ENCODE measurements at regions not wholly inside any gene's neighbourhood (a gene's known extent, or its start where the extent isn't known, plus 50 kb on each side); places are given as distances from the start of the nearest gene placed in this dataset.

GRCh38 chr7:10015687-10016086 lies 958.0 kb upstream of the PHF14 start:
- Histone ChIP-seq H3K4me3 (no peak overlapping the region), H3K9me3 (no peaks in the 10 kb centered on the region), H3K27me3 (no peaks in the 10 kb centered on the region), H3K27ac (no peak overlapping the region), H3K36me3 (no peaks in the 10 kb centered on the region), H3K4me1 (no peaks in the 10 kb centered on the region)
- intact Hi-C loops (cut with DNase I): no loop called here
- TF ChIP-seq CTCF (IDR thresholded peaks at IDR 0.05) (no peak), POLR2A (IDR thresholded peaks at IDR 0.05) (no peak), POLR2AphosphoS5 (IDR thresholded peaks at IDR 0.05; ENCODE audit: insufficient read depth in 1 of 2, low read depth in 1 of 2) (no peak)
- no peak for DNase-seq (ENCODE audit: extremely low spot score in 2 of 2)

GRCh38 chr7:10022480-10022879 lies 951.2 kb upstream of the PHF14 start:
- intact Hi-C loops (cut with DNase I): no loop called here
- no peak for TF ChIP-seq POLR2AphosphoS5 (IDR thresholded peaks at IDR 0.05; ENCODE audit: insufficient read depth in 1 of 2, low read depth in 1 of 2)
- TF ChIP-seq POLR2A (IDR thresholded peaks at IDR 0.05): no peak
- TF ChIP-seq CTCF (IDR thresholded peaks at IDR 0.05): no peak
- H3K27ac ChIP-seq: no peak overlapping the region
- no peaks in the 10 kb centered on the region for H3K9me3 ChIP-seq
- DNase-seq (ENCODE audit: extremely low spot score in 2 of 2): no peak
- H3K4me3 ChIP-seq: no peak overlapping the region
- no peaks in the 10 kb centered on the region for H3K27me3 ChIP-seq
- H3K36me3 ChIP-seq: no peaks in the 10 kb centered on the region
- no peaks in the 10 kb centered on the region for H3K4me1 ChIP-seq

GRCh38 chr7:10022957-10023356 lies 950.7 kb upstream of the PHF14 start:
- TF ChIP-seq CTCF (IDR thresholded peaks at IDR 0.05): no peak
- no peak for TF ChIP-seq POLR2AphosphoS5 (IDR thresholded peaks at IDR 0.05; ENCODE audit: insufficient read depth in 1 of 2, low read depth in 1 of 2)
- TF ChIP-seq POLR2A (IDR thresholded peaks at IDR 0.05): no peak
- H3K9me3 ChIP-seq: no peaks in the 10 kb centered on the region
- H3K27me3 ChIP-seq: no peaks in the 10 kb centered on the region
- DNase-seq (ENCODE audit: extremely low spot score in 2 of 2): no peak
- intact Hi-C loops (cut with DNase I): no loop called here
- H3K36me3 ChIP-seq: no peaks in the 10 kb centered on the region
- H3K4me1 ChIP-seq: no peaks in the 10 kb centered on the region
- H3K4me3 ChIP-seq: no peak overlapping the region
- no peak overlapping the region for H3K27ac ChIP-seq

GRCh38 chr7:10034843-10035556 lies 938.7 kb upstream of the PHF14 start:
- Histone ChIP-seq H3K27me3 (no peaks in the 10 kb centered on the region), H3K4me1 (no peaks in the 10 kb centered on the region), H3K9me3 (no peaks in the 10 kb centered on the region), H3K4me3 (no peak overlapping the region), H3K27ac (no peak overlapping the region), H3K36me3 (no peaks in the 10 kb centered on the region)
- TF ChIP-seq CTCF (IDR thresholded peaks at IDR 0.05) (no peak), POLR2A (IDR thresholded peaks at IDR 0.05) (no peak), POLR2AphosphoS5 (IDR thresholded peaks at IDR 0.05; ENCODE audit: insufficient read depth in 1 of 2, low read depth in 1 of 2) (no peak)
- no peak for DNase-seq (ENCODE audit: extremely low spot score in 2 of 2)
- intact Hi-C loops (cut with DNase I): no loop called here

- no peaks in the 10 kb centered on the region for H3K9me3 ChIP-seq
- H3K4me1 ChIP-seq: no peaks in the 10 kb centered on the region
- H3K4me3 ChIP-seq: no peak overlapping the region
- no peak for TF ChIP-seq CTCF (IDR thresholded peaks at IDR 0.05)
- TF ChIP-seq POLR2A (IDR thresholded peaks at IDR 0.05): no peak
- TF ChIP-seq POLR2AphosphoS5 (IDR thresholded peaks at IDR 0.05; ENCODE audit: insufficient read depth in 1 of 2, low read depth in 1 of 2): no peak
- intact Hi-C loops (cut with DNase I): no loop called here
- DNase-seq (ENCODE audit: extremely low spot score in 2 of 2): no peak
- H3K27me3 ChIP-seq: no peaks in the 10 kb centered on the region
- no peaks in the 10 kb centered on the region for H3K36me3 ChIP-seq
- H3K27ac ChIP-seq: no peak overlapping the region
Observed at GRCh38 chr7:10036693-10037092, 937.0 kb upstream of the PHF14 start.
